A549 (cell line): ENCODE measurements at regions not wholly inside any gene's neighbourhood (a gene's known extent, or its start where the extent isn't known, plus 50 kb on each side); places are given as distances from the start of the nearest gene placed in this dataset.

Experiments used
- CEBPB ChIP-seq, 2 experiments: fragments of >200 bp in 1 of 2; sonication (Bioruptor Twin) in 1 of 2; formaldehyde crosslinking in 1 of 2; IDR thresholded peaks; 2 replicates each; pipeline ENCODE4 v1.6.1; 2012 to 2016
- CTCF ChIP-seq: fragments of >200 bp; sonication (Bioruptor Twin); formaldehyde crosslinking; IDR thresholded peaks from 3 replicates; pipeline ENCODE4 v1.5.1; 2016
- ELK1 ChIP-seq: fragments of 150-350 bp; IDR thresholded peaks from 2 replicates; pipeline ENCODE4 v1.6.1; 2014; ENCODE audit warnings: low read depth, mild to moderate bottlenecking, low read length
- POLR2A ChIP-seq: IDR thresholded peaks from 2 replicates; pipeline ENCODE4 v1.6.1; 2012; ENCODE audit warnings: mild to moderate bottlenecking, low read length
- RAD21 ChIP-seq, 2 experiments: fragments of >200 bp in 1 of 2; sonication (Bioruptor Twin) in 1 of 2; formaldehyde crosslinking in 1 of 2; IDR thresholded peaks in 1 of 2; conservative IDR thresholded peaks in 1 of 2; 2 replicates in 1 of 2; 3 replicates in 1 of 2; pipeline ENCODE4 v1.6.1; 2012 to 2018; ENCODE audit warnings: inconsistent platforms in 1 of 2
- REST ChIP-seq: fragments of 200-600 bp; sonication (generic); IDR thresholded peaks from 2 replicates; pipeline ENCODE4 v1.6.1; 2016; ENCODE audit warnings: antibody characterized with exemption, mild to moderate bottlenecking, moderate library complexity
- SREBF2 ChIP-seq: fragments of 450-650 bp; IDR thresholded peaks from 2 replicates; pipeline ENCODE4 v1.6.1; 2014; ENCODE audit warnings: mild to moderate bottlenecking, moderate library complexity
- TP53 ChIP-seq: fragments of 250-450 bp; sonication (Bioruptor Pico); IDR thresholded peaks from 2 replicates; pipeline ENCODE4 v1.5.0; 2021; ENCODE audit warnings: mild to moderate bottlenecking, moderate library complexity
- TF ChIP-seq, protein P1 (sequence below): fragments of 250-450 bp; sonication (Bioruptor Pico); IDR thresholded peaks from 2 replicates; pipeline ENCODE4 v1.5.0; 2021; ENCODE audit warnings: mild to moderate bottlenecking, moderate library complexity, borderline replicate concordance

- TF ChIP-seq ELK1, result no peak
- no peak for TF ChIP-seq POLR2A
- no peak for TF ChIP-seq RAD21 (conservative IDR thresholded peaks at IDR 0.05 in 1 of 2, IDR thresholded peaks at IDR 0.05 in 1 of 2)
- no peak for TF ChIP-seq TP53 (CRISPR knock-in tag)
- no peak for TF ChIP-seq CTCF
- no peak for TF ChIP-seq REST
- no peak for TF ChIP-seq SREBF2
- TF ChIP-seq, protein P1, sequence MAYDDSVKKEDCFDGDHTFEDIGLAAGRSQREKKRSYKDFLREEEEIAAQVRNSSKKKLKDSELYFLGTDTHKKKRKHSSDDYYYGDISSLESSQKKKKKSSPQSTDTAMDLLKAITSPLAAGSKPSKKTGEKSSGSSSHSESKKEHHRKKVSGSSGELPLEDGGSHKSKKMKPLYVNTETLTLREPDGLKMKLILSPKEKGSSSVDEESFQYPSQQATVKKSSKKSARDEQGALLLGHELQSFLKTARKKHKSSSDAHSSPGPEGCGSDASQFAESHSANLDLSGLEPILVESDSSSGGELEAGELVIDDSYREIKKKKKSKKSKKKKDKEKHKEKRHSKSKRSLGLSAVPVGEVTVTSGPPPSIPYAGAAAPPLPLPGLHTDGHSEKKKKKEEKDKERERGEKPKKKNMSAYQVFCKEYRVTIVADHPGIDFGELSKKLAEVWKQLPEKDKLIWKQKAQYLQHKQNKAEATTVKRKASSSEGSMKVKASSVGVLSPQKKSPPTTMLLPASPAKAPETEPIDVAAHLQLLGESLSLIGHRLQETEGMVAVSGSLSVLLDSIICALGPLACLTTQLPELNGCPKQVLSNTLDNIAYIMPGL (CRISPR knock-in tag), result no peak
- no peak for TF ChIP-seq CEBPB (IDR thresholded peaks at IDR 0.05)
These were observed 277.2 kb downstream of the BCL2 start for GRCh38 chr18:63042351-63042750.
